HCT116 (cell line): ENCODE measurements at regions not wholly inside any gene's neighbourhood (a gene's known extent, or its start where the extent isn't known, plus 50 kb on each side); places are given as distances from the start of the nearest gene placed in this dataset.

ENCODE experiments used
- ATAC-seq: fragments of 200-7000 bp; cut with Tn5 transposase; 2 replicates; pipeline ENCODE4 v1.9.1; 2020; ENCODE audit warnings: mild to moderate bottlenecking, moderate library complexity
- BruUV-seq: library from RNA; stranded (reverse); fragments of 400-500 nt; replicated peaks from 2 replicates; lab custom pipeline; 2021; lab: Mats Ljungman, UMichigan
- CTCF ChIA-PET: fragments of 300-600 bp; sonication (Branson Sonifier 250); formaldehyde crosslinking; loops from one replicate; lab custom pipeline; 2021; ENCODE audit warnings: antibody characterized with exemption; lab: Charles Lee
- POLR2A ChIA-PET: fragments of 300-600, 350-600 bp; sonication (Branson Sonifier 250); formaldehyde crosslinking; loops from one replicate; lab custom pipeline; 2021; ENCODE audit warnings: antibody characterized with exemption; lab: Charles Lee
- RAD21 ChIA-PET, 2 experiments: fragments of 300-600 bp; sonication (Branson Sonifier 250); formaldehyde crosslinking; loops; one replicate each; lab custom pipeline; 2023; ENCODE audit warnings: low total read pairs in 2 of 2; ENCODE audit not compliant: uncharacterized antibody in 2 of 2, unreplicated experiment in 2 of 2, low non-redundant PET in 1 of 2; lab: Charles Lee
- DNase-seq: peaks from one replicate; pipeline ENCODE4 v3.0.0-alpha.2; 2010; ENCODE audit warnings: low read depth, low spot score
- H2AFZ ChIP-seq: fragments of 200-600 bp; shearing (Covaris generic), sonication (generic); 2 replicates; pipeline ENCODE4 v1.6.1; 2017; ENCODE audit warnings: low read depth, mixed run types, mixed read lengths, antibody characterized with exemption, low read length; ENCODE audit not compliant: poor library complexity, severe bottlenecking
- H3K27ac ChIP-seq: 2 replicates; pipeline ENCODE4 v1.5.1; 2012; ENCODE audit warnings: low read depth, low read length
- H3K27me3 ChIP-seq: fragments of 200-600 bp; sonication (generic); 2 replicates; pipeline ENCODE4 v1.6.1; 2016; ENCODE audit warnings: mixed run types, low read length, mixed read lengths; ENCODE audit not compliant: insufficient read depth
- H3K36me3 ChIP-seq, 2 experiments: fragments of 200-500 bp in 1 of 2; fragments of 200-600 bp in 1 of 2; sonication (Bioruptor generic) in 1 of 2; sonication (generic) in 1 of 2; 2 replicates each; pipeline versions ENCODE4 v1.5.1 to v1.6.1; 2014 to 2016; ENCODE audit warnings: low read length in 2 of 2, inconsistent platforms in 1 of 2, mixed read lengths in 1 of 2, mixed run types in 1 of 2; ENCODE audit not compliant: insufficient read depth in 2 of 2, control insufficient read depth in 1 of 2
- H3K4me1 ChIP-seq, 2 experiments: fragments of 200-600 bp in 1 of 2; sonication (generic) in 1 of 2; 2 replicates each; pipeline versions ENCODE4 v1.5.1 to v1.6.1; 2012 to 2017; ENCODE audit warnings: low read length in 2 of 2, inconsistent platforms in 1 of 2, mild to moderate bottlenecking in 1 of 2, mixed read lengths in 1 of 2, mixed run types in 1 of 2, moderate library complexity in 1 of 2; ENCODE audit not compliant: insufficient read depth in 2 of 2, control insufficient read depth in 1 of 2
- H3K4me2 ChIP-seq: fragments of 200-600 bp; sonication (generic); 2 replicates; pipeline ENCODE4 v1.6.1; 2017; ENCODE audit warnings: mixed run types, low read length, mixed read lengths
- H3K4me3 ChIP-seq, 2 experiments: fragments of 200-600 bp in 1 of 2; sonication (generic) in 1 of 2; replicated peaks in 1 of 2; 2 replicates each; pipeline ENCODE4 v1.5.1; 2011 to 2016; ENCODE audit warnings: low read length in 2 of 2, control low read depth in 1 of 2, low read depth in 1 of 2, mild to moderate bottlenecking in 1 of 2, mixed read lengths in 1 of 2, mixed run types in 1 of 2
- H3K79me2 ChIP-seq: fragments of 200-600 bp; sonication (generic); 2 replicates; pipeline ENCODE4 v1.6.1; 2017; ENCODE audit warnings: mild to moderate bottlenecking, mixed run types, low read length, moderate library complexity, mixed read lengths; ENCODE audit not compliant: insufficient read depth
- H3K9ac ChIP-seq: fragments of 200-600 bp; sonication (generic); 2 replicates; pipeline ENCODE4 v1.6.1; 2016; ENCODE audit warnings: low read length, mixed read lengths
- H3K9me2 ChIP-seq: fragments of 200-600 bp; sonication (generic), shearing (Covaris generic); 2 replicates; pipeline ENCODE4 v1.6.1; 2017; ENCODE audit warnings: mixed run types, mild to moderate bottlenecking, moderate library complexity; ENCODE audit not compliant: insufficient read depth
- H3K9me3 ChIP-seq, 2 experiments: fragments of 200-500 bp in 1 of 2; fragments of 200-600 bp in 1 of 2; sonication (Bioruptor generic) in 1 of 2; sonication (generic) in 1 of 2; 2 replicates each; pipeline ENCODE4 v1.6.1; 2014 to 2017; ENCODE audit warnings: low read length in 2 of 2, mixed read lengths in 2 of 2, inconsistent platforms in 1 of 2, low read depth in 1 of 2, mild to moderate bottlenecking in 1 of 2, mixed run types in 1 of 2, moderate library complexity in 1 of 2; ENCODE audit not compliant: control insufficient read depth in 1 of 2, insufficient read depth in 1 of 2
- H4K20me1 ChIP-seq: fragments of 200-600 bp; sonication (generic), shearing (Covaris generic); 2 replicates; pipeline ENCODE4 v1.6.1; 2017; ENCODE audit warnings: mixed run types, mild to moderate bottlenecking, moderate library complexity; ENCODE audit not compliant: insufficient read depth
- CBX3 ChIP-seq: IDR thresholded peaks from 2 replicates; pipeline ENCODE4 v1.6.1; 2012; ENCODE audit warnings: low read depth
- CEBPB ChIP-seq: IDR thresholded peaks from 2 replicates; pipeline ENCODE4 v1.6.1; 2012; ENCODE audit warnings: low read depth
- EGR1 ChIP-seq: IDR thresholded peaks from 2 replicates; pipeline ENCODE4 v1.6.1; 2012; ENCODE audit warnings: low read depth
- ELF1 ChIP-seq: IDR thresholded peaks from 2 replicates; pipeline ENCODE4 v1.6.1; 2012; ENCODE audit warnings: low read depth, borderline replicate concordance
- EZH2 ChIP-seq: fragments of 200-600 bp; sonication (generic); IDR thresholded peaks from 2 replicates; pipeline ENCODE4 v1.6.1; 2017; ENCODE audit warnings: antibody characterized with exemption, mixed run types
- EZH2phosphoT487 ChIP-seq: fragments of 200-600 bp; IDR thresholded peaks from 2 replicates; pipeline ENCODE4 v1.6.1; 2018; ENCODE audit warnings: antibody characterized with exemption, borderline replicate concordance
- FOSL1 ChIP-seq: IDR thresholded peaks from 2 replicates; pipeline ENCODE4 v1.6.1; 2012; ENCODE audit warnings: low read depth
- JUND ChIP-seq: IDR thresholded peaks from 2 replicates; pipeline ENCODE4 v1.6.1; 2012
- POLR2AphosphoS5 ChIP-seq: IDR thresholded peaks from 2 replicates; pipeline ENCODE4 v1.6.1; 2011; ENCODE audit warnings: mild to moderate bottlenecking, low read depth, low read length, moderate library complexity
- RAD21 ChIP-seq: IDR thresholded peaks from 2 replicates; pipeline ENCODE4 v1.6.1; 2012; ENCODE audit warnings: low read depth, mild to moderate bottlenecking
- SIN3A ChIP-seq: IDR thresholded peaks from 2 replicates; pipeline ENCODE4 v1.6.1; 2012; ENCODE audit warnings: low read depth
- SP1 ChIP-seq: IDR thresholded peaks from 2 replicates; pipeline ENCODE4 v1.6.1; 2012; ENCODE audit warnings: low read depth
- SRF ChIP-seq: IDR thresholded peaks from 2 replicates; pipeline ENCODE4 v1.6.1; 2012; ENCODE audit warnings: low read depth
- ZFX ChIP-seq: fragments of 450-650 bp; IDR thresholded peaks from 2 replicates; pipeline ENCODE4 v1.6.1; 2017
- ZNF274 ChIP-seq: fragments of 200-500 bp; sonication (Bioruptor generic); IDR thresholded peaks from 2 replicates; pipeline ENCODE4 v1.6.1; 2014; ENCODE audit warnings: mild to moderate bottlenecking, low read depth, low read length, inconsistent platforms
- intact Hi-C: fragments of 100-400 bp; cut with micrococcal nuclease; formaldehyde crosslinking; loops from 2 replicates; pipeline ENCODE4 v1.10.0; 2022
- TF ChIP-seq, protein P1 (sequence below): IDR thresholded peaks from 2 replicates; pipeline ENCODE4 v1.6.1; 2012
- TF ChIP-seq, protein P2 (sequence below): IDR thresholded peaks from 2 replicates; pipeline ENCODE4 v1.6.1; 2012
- TF ChIP-seq, protein P3 (sequence below): IDR thresholded peaks from 2 replicates; pipeline ENCODE4 v1.6.1; 2012; ENCODE audit warnings: low read depth
- TF ChIP-seq, protein P4 (sequence below): IDR thresholded peaks from 2 replicates; pipeline ENCODE4 v1.6.1; 2011; ENCODE audit warnings: mild to moderate bottlenecking, low read length, moderate library complexity; ENCODE audit not compliant: insufficient replicate concordance; ENCODE audit errors: extremely low read depth

DNA sequence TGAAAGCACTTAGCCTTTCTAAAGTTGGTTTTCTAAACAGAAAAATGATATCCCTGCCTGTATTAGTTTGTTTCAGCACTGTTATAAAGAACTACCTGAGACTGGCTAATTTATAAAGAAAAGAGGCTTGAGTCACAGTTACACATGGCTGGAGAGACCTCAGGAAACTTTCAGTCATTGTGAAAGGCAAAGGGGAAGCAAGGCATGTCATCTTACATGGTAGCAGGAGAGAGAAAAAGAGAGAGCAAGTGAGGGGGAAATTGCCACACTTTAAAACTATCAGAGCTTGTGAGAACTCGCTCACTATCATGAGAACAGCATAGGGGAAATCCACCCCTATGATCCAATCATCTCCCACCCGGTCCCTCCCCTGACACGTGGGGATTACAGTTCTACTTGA, 64.9 kb downstream of the FAM170A start:
- no peak overlapping the region for H3K27ac ChIP-seq
- H3K9me2 ChIP-seq, result no peaks in the 10 kb centered on the region
- no peaks in the 10 kb centered on the region for H3K9me3 ChIP-seq
- H3K36me3 ChIP-seq, result no peaks in the 10 kb centered on the region
- no peaks in the 10 kb centered on the region for H3K4me1 ChIP-seq
- H3K79me2 ChIP-seq, result no peaks in the 10 kb centered on the region
- intact Hi-C loops, result no loop called here
- BruUV-seq, result no TSS peak
- no peak overlapping the region for H3K4me3 ChIP-seq
- no peaks in the 10 kb centered on the region for H3K27me3 ChIP-seq
- no peak for ATAC-seq
- ChIA-PET POLR2A (no interaction called here), CTCF (no interaction called here), RAD21 (no interaction called here)
- TF ChIP-seq POLR2AphosphoS5 (no peak), ZNF274 (no peak)
- H3K4me2 ChIP-seq, result no peak overlapping the region
- no peak overlapping the region for H3K9ac ChIP-seq
- no peak for DNase-seq
- H4K20me1 ChIP-seq, result no peaks in the 10 kb centered on the region
- no peak overlapping the region for H2AFZ ChIP-seq

DNA sequence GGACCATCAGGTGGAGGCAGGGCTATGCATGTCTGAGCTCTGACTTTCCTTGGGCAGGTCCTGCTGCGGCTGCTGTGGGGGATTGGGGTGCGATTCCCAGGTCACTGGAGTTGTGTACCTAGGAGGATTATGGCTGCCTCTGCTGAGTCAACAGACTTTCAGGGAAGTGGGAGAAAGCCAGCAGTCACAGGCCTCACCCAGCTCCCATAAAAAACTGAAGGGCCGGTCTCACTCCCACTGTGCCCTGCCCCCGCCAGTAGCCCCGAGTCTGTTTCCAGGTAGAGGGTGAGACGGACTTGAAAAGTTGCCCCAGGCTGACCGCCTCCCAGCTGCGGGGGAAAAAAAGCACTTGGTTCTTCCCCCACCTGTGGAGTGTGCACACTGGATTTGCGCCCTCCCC, 76.7 kb downstream of the FAM170A start:
- Histone ChIP-seq H3K9me3 (no peaks in the 10 kb centered on the region), H2AFZ (no peak overlapping the region), H3K36me3 (no peaks in the 10 kb centered on the region), H3K4me1 (no peaks in the 10 kb centered on the region), H3K27me3 (no peaks in the 10 kb centered on the region), H3K9me2 (no peaks in the 10 kb centered on the region), H3K79me2 (no peaks in the 10 kb centered on the region), H3K9ac (no peak overlapping the region), H3K4me2 (no peak overlapping the region), H4K20me1 (no peaks in the 10 kb centered on the region), H3K27ac (no peak overlapping the region), H3K4me3 (no peak overlapping the region)
- BruUV-seq, result no TSS peak
- POLR2A ChIA-PET, result no interaction called here
- CTCF ChIA-PET, result no interaction called here
- RAD21 ChIA-PET, result no interaction called here
- no peak for ATAC-seq
- no peak for DNase-seq
- intact Hi-C loops, result no loop called here
- TF ChIP-seq ELF1 (no peak), RAD21 (no peak), EGR1 (no peak), FOSL1 (no peak), ZFX (no peak), EZH2phosphoT487 (no peak), EZH2 (no peak), CEBPB (no peak), JUND (no peak), POLR2AphosphoS5 (no peak), SRF (no peak), CBX3 (no peak), SIN3A (no peak), SP1 (no peak)
- TF ChIP-seq, protein P1, sequence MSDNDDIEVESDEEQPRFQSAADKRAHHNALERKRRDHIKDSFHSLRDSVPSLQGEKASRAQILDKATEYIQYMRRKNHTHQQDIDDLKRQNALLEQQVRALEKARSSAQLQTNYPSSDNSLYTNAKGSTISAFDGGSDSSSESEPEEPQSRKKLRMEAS, result no peak
- TF ChIP-seq, protein P2, sequence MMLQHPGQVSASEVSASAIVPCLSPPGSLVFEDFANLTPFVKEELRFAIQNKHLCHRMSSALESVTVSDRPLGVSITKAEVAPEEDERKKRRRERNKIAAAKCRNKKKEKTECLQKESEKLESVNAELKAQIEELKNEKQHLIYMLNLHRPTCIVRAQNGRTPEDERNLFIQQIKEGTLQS, result no peak
- TF ChIP-seq, protein P3, sequence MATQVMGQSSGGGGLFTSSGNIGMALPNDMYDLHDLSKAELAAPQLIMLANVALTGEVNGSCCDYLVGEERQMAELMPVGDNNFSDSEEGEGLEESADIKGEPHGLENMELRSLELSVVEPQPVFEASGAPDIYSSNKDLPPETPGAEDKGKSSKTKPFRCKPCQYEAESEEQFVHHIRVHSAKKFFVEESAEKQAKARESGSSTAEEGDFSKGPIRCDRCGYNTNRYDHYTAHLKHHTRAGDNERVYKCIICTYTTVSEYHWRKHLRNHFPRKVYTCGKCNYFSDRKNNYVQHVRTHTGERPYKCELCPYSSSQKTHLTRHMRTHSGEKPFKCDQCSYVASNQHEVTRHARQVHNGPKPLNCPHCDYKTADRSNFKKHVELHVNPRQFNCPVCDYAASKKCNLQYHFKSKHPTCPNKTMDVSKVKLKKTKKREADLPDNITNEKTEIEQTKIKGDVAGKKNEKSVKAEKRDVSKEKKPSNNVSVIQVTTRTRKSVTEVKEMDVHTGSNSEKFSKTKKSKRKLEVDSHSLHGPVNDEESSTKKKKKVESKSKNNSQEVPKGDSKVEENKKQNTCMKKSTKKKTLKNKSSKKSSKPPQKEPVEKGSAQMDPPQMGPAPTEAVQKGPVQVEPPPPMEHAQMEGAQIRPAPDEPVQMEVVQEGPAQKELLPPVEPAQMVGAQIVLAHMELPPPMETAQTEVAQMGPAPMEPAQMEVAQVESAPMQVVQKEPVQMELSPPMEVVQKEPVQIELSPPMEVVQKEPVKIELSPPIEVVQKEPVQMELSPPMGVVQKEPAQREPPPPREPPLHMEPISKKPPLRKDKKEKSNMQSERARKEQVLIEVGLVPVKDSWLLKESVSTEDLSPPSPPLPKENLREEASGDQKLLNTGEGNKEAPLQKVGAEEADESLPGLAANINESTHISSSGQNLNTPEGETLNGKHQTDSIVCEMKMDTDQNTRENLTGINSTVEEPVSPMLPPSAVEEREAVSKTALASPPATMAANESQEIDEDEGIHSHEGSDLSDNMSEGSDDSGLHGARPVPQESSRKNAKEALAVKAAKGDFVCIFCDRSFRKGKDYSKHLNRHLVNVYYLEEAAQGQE, result no peak
- TF ChIP-seq, protein P4, sequence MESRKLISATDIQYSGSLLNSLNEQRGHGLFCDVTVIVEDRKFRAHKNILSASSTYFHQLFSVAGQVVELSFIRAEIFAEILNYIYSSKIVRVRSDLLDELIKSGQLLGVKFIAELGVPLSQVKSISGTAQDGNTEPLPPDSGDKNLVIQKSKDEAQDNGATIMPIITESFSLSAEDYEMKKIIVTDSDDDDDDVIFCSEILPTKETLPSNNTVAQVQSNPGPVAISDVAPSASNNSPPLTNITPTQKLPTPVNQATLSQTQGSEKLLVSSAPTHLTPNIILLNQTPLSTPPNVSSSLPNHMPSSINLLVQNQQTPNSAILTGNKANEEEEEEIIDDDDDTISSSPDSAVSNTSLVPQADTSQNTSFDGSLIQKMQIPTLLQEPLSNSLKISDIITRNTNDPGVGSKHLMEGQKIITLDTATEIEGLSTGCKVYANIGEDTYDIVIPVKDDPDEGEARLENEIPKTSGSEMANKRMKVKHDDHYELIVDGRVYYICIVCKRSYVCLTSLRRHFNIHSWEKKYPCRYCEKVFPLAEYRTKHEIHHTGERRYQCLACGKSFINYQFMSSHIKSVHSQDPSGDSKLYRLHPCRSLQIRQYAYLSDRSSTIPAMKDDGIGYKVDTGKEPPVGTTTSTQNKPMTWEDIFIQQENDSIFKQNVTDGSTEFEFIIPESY, result no peak
